HG03442 (cell line): ENCODE measurements at regions not wholly inside any gene's neighbourhood (a gene's known extent, or its start where the extent isn't known, plus 50 kb on each side); places are given as distances from the start of the nearest gene placed in this dataset.

Source experiments
- ATAC-seq: cut with Tn5 transposase; IDR thresholded peaks from one replicate; pipeline ENCODE4 v1.9.1; 2021; ENCODE audit warnings: mild to moderate bottlenecking, moderate library complexity; ENCODE audit not compliant: unreplicated experiment

- no peak for ATAC-seq
These were observed 584.8 kb downstream of the PLA2G4A start for GRCh38 chr1:187413405-187414169.

GRCh38 chr1:187415065-187415464 is 586.3 kb downstream of the PLA2G4A start:
- no peak for ATAC-seq

GRCh38 chr1:187417520-187417919 is 588.8 kb downstream of the PLA2G4A start:
- no peak for ATAC-seq

- no peak for ATAC-seq
These were observed 604.8 kb downstream of the PLA2G4A start for GRCh38 chr1:187433598-187433997.

- no peak for ATAC-seq
These were observed 613.9 kb downstream of the PLA2G4A start for GRCh38 chr1:187442603-187443002.

GRCh38 chr1:187443939-187444338 is 615.2 kb downstream of the PLA2G4A start:
- no peak for ATAC-seq

- ATAC-seq: no peak
These were observed 616.3 kb downstream of the PLA2G4A start for GRCh38 chr1:187445066-187445465.

GRCh38 chr1:187451238-187451637 is 622.5 kb downstream of the PLA2G4A start:
- ATAC-seq: no peak

GRCh38 chr1:187454010-187454409 is 625.3 kb downstream of the PLA2G4A start:
- no peak for ATAC-seq

GRCh38 chr1:187456446-187456845 is 627.7 kb downstream of the PLA2G4A start:
- no peak for ATAC-seq

GRCh38 chr1:187460093-187460492 is 631.3 kb downstream of the PLA2G4A start:
- no peak for ATAC-seq

- no peak for ATAC-seq
These were observed 635.6 kb downstream of the PLA2G4A start for GRCh38 chr1:187464320-187464719.

- no peak for ATAC-seq
These were observed 636.7 kb downstream of the PLA2G4A start for GRCh38 chr1:187465441-187465840.

GRCh38 chr1:187469836-187470235 is 641.1 kb downstream of the PLA2G4A start:
- no peak for ATAC-seq

- no peak for ATAC-seq
These were observed 642.8 kb downstream of the PLA2G4A start for GRCh38 chr1:187471555-187471954.

GRCh38 chr1:187474336-187474735 is 645.6 kb downstream of the PLA2G4A start:
- ATAC-seq: no peak

- ATAC-seq: no peak
These were observed 647.9 kb downstream of the PLA2G4A start for GRCh38 chr1:187476671-187477070.

GRCh38 chr1:187477103-187477502 is 648.4 kb downstream of the PLA2G4A start:
- no peak for ATAC-seq

GRCh38 chr1:187477535-187477934 is 648.8 kb downstream of the PLA2G4A start:
- ATAC-seq: no peak

- no peak for ATAC-seq
These were observed 652.9 kb downstream of the PLA2G4A start for GRCh38 chr1:187481581-187482148.

GRCh38 chr1:187490266-187490665 is 661.5 kb downstream of the PLA2G4A start:
- no peak for ATAC-seq

- ATAC-seq: no peak
These were observed 662.5 kb downstream of the PLA2G4A start for GRCh38 chr1:187491082-187491720.
